ENCODE measurements at regions not wholly inside any gene's neighbourhood (a gene's known extent, or its start where the extent isn't known, plus 50 kb on each side); places are given as distances from the start of the nearest gene placed in this dataset.

GRCh38 chr21:38699048-38699447, 106.7 kb upstream of the ETS2 start:
- no peak for DNase-seq (ENCODE audit: low spot score)

- no peak for DNase-seq (ENCODE audit: low spot score)
Measured at GRCh38 chr21:38702196-38702595, 103.5 kb upstream of the ETS2 start.

- DNase-seq (ENCODE audit: low spot score), result no peak
Measured at GRCh38 chr21:38709876-38710275, 95.9 kb upstream of the ETS2 start.

DNA sequence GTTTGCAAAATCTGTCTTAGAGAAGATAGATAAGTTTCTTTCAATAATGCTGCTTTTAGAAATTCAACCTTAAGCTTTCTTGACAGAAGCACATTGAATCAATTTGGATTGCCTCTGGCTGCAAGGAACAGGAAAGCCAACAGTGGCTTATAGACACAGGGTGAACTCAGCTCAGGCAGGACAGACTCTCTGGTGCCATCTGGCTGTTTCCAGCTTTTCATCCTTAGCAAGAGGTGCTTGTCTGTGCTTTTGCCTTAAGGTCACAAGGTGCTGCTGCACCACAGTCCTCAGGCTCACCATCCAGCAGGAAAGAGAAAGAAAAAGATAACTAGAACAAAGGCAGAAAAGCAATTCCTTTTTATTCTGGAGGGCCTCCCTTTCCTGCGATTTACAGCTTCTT, 93.7 kb upstream of the ETS2 start:
- no peak for DNase-seq (ENCODE audit: low spot score)

GRCh38 chr21:38712664-38713063, 93.1 kb upstream of the ETS2 start:
- no peak for DNase-seq (ENCODE audit: low spot score)

GRCh38 chr21:38714039-38714817, 91.5 kb upstream of the ETS2 start:
- DNase-seq (ENCODE audit: low spot score), result no peak

DNA sequence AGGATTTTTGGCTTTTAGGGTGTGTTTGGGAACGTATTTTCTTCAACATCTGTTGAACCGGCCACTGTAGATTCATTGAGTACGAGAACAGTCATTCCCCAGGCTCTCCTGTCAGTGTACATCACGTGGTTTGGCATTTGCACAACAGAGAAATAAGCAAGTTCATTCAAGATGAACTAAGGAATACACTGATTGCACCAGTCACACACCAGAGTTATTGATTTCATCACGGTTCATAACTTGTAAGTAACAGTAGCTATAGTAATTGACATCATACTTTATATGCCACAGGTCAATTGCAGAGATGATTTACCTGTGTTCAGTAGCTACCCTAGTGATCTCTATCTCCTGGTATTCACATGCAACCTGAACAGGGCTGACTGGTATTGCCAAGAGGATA, 90.7 kb upstream of the ETS2 start:
- no peak for DNase-seq (ENCODE audit: low spot score)

- DNase-seq (ENCODE audit: low spot score), result no peak
Measured at GRCh38 chr21:38716088-38716487, 89.6 kb upstream of the ETS2 start.

DNA sequence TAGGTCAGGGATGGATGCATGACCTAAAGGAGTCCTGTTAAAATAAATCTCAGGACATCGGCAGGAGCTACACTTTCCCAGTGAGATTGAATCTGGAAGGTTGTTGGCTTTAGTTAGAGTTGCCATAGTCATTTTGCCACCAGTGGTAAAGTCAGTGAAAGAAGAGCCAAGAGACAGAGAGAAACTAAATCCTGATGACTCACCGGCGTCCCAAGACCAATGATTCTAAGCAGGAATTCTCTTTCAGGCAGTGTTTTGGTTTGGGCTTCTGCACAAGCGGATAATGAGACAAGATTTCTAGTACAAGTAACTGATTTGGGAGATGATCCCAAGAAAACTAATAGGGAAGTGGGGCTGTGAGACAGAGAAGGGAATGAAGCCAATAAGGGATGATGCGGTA, 88.8 kb upstream of the ETS2 start:
- DNase-seq (ENCODE audit: low spot score), result no peak

GRCh38 chr21:38718481-38718880, 87.2 kb upstream of the ETS2 start:
- no peak for DNase-seq (ENCODE audit: low spot score)

- no peak for DNase-seq (ENCODE audit: low spot score)
Measured at GRCh38 chr21:38720074-38720473, 85.7 kb upstream of the ETS2 start.

GRCh38 chr21:38721055-38721454, 84.7 kb upstream of the ETS2 start:
- DNase-seq (ENCODE audit: low spot score), result no peak

GRCh38 chr21:38721958-38722357, 83.8 kb upstream of the ETS2 start:
- no peak for DNase-seq (ENCODE audit: low spot score)

DNA sequence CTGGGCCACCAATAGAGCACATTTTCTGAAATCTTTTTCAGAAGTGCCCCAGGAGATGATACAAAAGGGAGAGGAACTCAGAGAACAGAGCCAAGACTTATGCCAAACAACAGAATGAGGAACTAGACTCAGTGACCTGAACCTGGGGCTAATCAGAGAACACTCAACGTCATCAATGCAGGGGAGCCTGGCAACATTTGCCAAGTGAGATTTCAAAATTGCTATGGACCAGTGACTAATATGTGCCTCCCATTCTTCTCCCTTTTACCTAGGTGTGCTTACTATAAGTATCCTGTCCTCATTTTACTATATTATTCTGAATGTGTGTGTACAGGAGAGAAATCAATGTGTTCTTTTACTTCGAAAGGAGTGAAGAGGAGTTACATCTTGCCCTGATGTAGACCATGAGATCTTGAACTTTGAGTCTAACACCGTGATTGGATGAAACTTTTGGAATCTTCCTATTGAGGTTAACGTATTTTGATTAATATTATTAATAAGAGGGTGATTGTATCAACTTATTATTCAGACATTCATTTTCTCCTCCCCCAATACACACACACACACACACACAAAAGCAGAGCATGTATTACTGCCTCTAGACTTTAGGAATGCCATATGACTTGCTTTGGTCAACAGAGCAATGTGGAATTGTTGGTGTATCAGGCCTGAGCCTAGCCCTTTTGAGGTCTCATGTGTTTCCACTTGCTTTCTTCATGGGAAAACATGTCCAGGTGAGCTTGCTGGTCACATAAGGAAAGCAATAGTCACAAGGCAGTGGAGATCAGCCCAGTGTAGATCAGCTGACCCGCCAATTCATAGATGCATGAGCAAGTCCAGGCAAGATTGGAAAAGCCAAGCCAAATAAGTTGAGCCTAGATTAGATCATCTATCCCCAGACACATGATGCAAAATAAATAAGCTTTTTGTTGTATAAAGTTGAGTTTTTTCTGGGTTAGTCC, 80.3 kb upstream of the ETS2 start:
- DNase-seq (ENCODE audit: low spot score), result no peak

DNA sequence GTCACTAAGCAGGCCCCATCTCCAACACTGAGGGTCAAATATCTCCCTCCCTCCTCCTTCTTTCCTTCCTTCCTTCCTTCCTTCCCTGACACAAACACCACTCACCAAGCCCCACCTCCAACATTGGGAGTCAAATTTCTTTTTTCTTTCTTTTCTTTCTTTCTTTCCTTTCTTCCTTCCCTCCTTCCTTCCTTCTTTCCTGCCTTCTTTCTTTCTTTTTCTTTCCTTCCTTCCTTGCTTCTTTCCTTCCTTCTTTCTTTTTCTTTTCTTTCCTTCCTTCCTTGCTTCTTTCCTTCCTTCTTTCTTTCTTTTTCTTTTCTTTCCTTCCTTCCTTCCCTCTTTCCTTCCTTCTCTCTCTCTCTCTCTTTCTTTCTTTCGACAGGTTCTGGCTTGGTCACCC, 79.2 kb upstream of the ETS2 start:
- DNase-seq (ENCODE audit: low spot score), result no peak

DNA sequence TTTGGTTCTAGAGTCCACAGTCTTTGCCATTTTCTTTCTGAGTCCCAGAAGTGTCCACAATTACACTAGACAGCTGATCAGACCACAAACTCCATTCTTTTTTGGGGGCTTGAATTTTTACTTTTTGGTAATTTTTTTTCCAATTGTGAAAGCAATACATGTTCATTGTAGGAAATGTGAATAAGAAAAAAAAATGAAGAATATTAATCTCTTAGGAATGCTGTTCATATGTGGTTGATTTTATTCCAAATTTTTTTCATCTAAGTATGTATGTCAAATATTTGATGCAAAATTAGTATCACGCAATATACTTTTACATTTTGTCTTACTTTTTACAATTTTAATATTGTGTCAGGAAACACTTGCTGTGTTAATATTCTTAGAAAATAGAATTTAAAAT, 76.4 kb upstream of the ETS2 start:
- no peak for DNase-seq (ENCODE audit: low spot score)

DNA sequence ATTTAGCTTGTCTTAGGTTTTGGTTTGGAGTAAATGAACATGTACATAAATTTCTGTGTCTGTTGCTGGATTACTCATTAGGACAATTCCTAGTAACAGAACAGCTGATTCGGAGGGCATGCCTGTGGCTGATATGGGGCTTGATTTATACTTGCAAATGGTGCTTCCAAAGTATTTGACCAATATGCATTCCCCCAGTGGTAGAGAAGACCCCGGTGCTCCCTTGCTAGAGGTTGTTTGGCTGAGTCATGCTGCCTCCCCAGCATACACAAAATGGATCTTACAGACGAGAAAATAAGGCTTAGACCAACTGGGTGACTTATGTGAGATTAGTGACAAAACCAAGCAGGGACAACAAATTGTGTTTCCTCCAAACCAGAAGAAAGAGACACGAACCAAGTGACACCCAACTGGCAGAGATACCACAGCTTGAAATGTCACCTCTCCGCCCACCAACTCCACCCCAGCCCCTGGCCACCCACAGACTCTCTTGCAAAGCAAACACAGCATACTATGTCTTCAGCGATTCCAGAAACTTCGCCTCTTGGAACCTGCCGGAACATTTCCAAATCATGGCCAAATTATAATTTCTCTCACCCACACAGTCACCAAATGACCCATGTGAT, 75.9 kb upstream of the ETS2 start:
- no peak for DNase-seq (ENCODE audit: low spot score)

DNA sequence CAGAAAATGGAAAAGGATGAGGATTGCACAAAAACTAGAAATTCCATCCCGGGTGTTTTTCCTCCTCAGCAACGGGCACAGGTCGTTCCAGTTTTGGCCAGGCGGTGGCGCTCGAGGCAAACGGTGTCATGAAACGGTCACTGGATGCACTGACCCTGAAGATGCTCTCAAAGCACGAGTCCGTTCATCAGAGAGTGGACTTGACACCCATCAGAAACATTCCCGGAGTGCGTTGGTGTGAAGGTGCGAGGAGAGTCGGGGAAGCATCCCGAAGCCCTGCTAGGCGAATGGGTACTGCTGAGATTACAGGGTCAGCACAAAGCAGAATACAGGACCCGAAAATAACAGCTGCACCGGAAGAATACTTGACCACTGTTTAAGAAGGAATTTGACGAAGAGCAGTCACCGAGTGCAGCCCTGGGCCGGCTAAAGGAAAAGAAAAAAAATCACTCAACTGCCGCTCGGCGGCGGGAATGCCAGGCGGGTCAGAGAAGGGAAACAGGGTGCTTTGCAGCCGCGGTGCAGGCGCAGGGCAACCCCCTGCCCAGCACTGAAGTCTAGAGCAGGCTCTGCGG, 71.7 kb upstream of the ETS2 start:
- peak; percentile 93 for DNase-seq (ENCODE audit: low spot score)

DNA sequence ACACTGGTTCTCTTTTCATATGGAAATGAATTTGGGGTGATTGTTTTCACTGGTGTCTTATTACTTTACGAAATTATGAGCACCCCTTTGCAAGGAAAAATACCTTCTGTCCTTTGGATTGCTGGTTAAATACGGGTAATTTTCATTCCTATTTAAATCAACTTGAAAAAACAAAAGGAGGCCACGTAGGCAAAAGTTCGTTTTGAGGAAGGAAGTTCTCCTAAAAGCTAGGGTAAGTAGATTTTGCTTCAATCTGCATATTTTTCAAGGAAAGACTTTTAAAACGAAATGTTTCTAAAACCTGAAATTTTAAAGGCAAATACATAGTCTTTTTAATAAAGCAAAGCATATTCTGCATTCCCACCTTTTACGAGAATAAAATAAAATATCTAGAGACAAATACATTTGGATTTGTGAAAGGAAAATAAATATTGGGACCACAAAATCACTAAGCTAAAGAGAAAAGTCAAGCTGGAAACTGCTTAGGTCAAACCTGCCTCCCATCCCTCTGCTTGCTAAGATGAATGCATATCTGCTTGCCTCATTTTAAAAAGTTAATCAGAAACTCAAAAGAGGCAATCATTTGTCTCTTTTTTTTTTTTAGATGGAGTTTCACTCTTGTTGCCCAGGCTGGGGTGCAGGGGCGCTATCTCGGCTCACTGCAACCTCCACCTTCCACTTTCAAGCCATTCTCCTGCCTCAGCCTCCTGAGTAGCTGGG, 70.9 kb upstream of the ETS2 start:
- DNase-seq (ENCODE audit: low spot score), result no peak

GRCh38 chr21:38735626-38736206, 70.0 kb upstream of the ETS2 start:
- no peak for DNase-seq (ENCODE audit: low spot score)

GRCh38 chr21:38740090-38740489, 65.6 kb upstream of the ETS2 start:
- DNase-seq (ENCODE audit: low spot score), result no peak

Data from ureter (tissue), 1 donor.